COR-L47 (cell line): ENCODE measurements at regions not wholly inside any gene's neighbourhood (a gene's known extent, or its start where the extent isn't known, plus 50 kb on each side); places are given as distances from the start of the nearest gene placed in this dataset.
"Not testable (repeated sequence)": the region's sequence is repeated elsewhere in the genome, so short reads cannot be mapped to it uniquely, and the experiment has no call there.

Experiments used
- DNase-seq: peaks from one replicate; lab custom pipeline; 2025; lab: John Stamatoyannopoulos, UW

- no peak for DNase-seq
These were observed 270.2 kb upstream of the CPHXL start for GRCh38 chr16:75996491-75996890.

DNA sequence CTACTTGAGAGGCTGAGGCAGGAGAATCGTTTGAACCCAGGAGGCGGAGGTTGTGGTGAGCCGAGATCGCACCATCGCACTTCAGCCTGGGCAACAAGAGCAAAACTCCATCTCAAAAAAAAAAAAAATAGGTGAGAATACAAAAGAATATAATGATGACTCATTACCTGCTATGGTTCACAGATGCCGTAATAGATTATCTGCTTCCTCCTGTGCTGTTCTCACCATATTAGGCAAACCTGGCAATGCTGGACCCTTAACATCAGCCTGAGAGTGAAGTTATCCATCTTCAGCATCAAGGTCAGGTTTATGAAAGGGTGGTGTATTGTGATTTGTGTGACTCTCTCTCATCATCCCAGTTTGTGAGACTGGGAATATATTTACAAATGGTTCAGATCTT is 271.3 kb upstream of the CPHXL start:
- no peak for DNase-seq

- no peak for DNase-seq
These were observed 269.6 kb upstream of the CNTNAP4 start for GRCh38 chr16:76007645-76008044.

GRCh38 chr16:76023835-76024234 is 253.4 kb upstream of the CNTNAP4 start:
- no peak for DNase-seq

DNA sequence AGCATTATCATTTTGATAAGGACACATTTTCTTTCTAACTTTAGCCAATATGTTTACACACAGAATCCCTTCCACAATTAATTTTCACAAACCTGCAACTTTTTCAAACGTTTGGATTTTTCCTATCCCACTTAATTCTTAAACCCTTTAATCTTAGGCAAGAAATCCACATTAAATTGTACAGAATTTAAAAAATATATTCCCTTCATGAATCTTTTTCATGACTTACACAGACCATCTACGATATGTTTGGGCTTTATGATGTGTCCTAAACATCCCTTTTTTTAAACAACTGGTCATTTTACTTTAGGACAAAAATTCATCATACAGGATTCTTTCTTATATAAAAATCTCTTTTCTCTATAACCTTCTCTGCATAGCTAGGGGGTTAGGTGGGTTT is 241.5 kb upstream of the CNTNAP4 start:
- DNase-seq, result no peak

DNA sequence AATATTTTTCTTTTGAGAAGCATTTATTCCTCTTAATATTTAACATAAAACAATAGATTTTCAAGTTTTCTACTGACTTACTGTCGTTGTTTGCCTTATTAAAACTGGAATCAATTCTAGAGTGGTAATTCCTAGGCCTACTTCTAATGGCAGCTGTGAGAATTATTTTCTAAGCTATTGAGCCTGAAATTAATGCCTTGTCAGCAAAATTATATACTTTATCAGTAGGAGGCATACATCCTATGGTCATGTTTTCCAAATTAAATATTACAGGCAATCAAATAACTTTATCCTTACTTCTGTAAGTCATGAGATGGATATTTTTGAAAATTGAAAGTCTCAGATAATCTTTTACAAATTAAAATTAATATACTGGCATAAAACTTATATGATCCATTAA is 239.1 kb upstream of the CNTNAP4 start:
- no peak for DNase-seq

DNA sequence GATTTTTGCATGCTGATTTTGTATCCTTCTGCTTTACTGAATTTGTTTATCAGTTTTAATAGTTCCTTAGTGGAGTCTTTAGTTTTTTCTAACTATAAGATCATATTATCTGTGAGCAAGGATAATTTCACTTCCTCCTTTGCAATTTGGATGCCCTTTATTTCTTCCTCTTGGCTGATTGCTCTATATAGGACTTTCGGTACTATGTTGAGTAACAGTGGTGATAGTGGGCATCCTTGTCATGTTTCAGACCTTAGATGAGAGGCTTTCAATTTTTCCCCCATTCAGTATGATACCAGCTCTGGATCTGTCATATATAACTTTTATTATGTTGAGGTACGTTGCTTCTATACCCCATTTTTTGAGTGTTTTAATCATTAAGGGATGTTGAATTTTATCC is 224.5 kb upstream of the CNTNAP4 start:
- no peak for DNase-seq

- DNase-seq, result no peak
These were observed 218.0 kb upstream of the CNTNAP4 start for GRCh38 chr16:76059186-76059585.

GRCh38 chr16:76059701-76060100 is 217.5 kb upstream of the CNTNAP4 start:
- DNase-seq, result no peak

DNA sequence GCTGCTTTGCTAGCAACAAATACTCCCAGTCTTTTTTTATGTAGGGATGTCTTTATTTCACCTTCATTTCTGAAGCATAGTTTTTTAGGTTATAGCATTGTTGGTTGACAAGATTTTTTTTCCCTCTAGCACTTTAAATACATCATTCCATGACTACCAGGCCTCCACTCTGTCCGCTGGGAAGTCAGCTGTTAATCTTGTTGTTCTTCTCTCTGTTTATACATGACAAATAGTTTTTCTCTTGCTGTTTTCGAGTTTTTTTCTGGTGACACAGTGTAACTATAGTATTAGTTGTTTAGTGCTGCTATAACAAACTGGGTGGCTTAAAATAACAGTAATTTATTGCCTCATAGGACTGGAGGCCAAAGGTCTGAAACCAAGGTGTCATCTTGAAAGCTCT is 205.5 kb upstream of the CNTNAP4 start:
- DNase-seq, result no peak

GRCh38 chr16:76081967-76082366 is 195.2 kb upstream of the CNTNAP4 start:
- DNase-seq, result no peak

- no peak for DNase-seq
These were observed 170.6 kb upstream of the CNTNAP4 start for GRCh38 chr16:76106647-76107046.

GRCh38 chr16:76108460-76108859 is 168.7 kb upstream of the CNTNAP4 start:
- DNase-seq, result no peak

DNA sequence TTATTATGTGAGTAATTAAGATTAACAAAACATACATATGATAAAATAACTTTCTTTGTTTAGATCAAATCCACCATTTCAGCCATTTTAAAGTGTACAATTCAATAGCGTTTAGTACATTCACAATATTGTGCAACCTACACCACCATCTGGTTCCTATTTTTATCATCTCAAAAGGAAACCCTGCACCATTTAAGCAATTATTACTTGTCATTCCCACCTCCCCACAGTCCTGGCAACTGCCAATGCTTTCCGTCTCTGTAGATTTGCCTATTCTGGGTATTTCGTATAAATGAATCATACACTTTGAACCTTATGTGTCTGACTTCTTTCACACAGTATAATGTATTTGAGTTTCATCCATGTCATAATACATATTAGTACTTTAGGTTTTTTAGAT is 162.5 kb upstream of the CNTNAP4 start:
- no peak for DNase-seq

- DNase-seq, result no peak
These were observed 158.9 kb upstream of the CNTNAP4 start for GRCh38 chr16:76118344-76118743.

DNA sequence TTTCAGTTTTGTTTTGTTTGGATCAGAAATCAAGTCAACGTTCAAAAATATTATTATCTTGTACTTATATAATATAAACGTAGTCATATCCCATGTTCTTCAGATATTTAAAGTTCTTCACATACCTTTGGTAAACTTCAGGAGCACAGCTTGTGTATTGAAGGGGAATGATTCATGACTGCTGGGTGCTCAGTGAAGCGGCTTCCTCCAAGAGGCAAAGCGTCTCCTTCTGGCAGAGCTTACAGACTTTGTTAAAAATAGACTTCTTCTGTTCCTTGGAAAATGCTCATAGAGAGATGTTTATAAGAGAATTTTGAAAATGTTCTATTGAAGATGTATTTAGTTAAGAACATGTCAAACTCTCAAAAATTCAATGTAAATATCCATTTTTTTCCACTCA is 155.6 kb upstream of the CNTNAP4 start:
- DNase-seq, result no peak

DNA sequence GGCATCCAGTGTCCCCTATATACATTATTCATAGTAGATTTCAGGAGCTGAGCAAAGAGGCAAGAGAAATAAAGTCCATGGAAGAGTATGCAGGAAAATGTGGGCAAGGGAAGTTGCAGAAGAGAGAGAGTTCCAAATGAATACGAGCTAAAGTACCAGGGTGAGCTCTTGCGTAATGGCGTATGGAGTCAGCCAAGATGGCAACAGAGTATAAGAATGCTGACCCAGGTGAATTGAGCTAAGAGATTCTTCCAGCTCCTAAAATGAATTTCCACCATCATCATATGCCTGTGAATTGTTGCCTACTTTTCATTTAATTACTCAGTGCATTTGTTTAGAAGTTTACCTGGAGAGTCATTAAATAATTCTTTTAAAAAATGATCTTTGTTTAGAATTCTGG is 153.2 kb upstream of the CNTNAP4 start:
- no peak for DNase-seq

- DNase-seq, result no peak
These were observed 151.3 kb upstream of the CNTNAP4 start for GRCh38 chr16:76125871-76126270.

DNA sequence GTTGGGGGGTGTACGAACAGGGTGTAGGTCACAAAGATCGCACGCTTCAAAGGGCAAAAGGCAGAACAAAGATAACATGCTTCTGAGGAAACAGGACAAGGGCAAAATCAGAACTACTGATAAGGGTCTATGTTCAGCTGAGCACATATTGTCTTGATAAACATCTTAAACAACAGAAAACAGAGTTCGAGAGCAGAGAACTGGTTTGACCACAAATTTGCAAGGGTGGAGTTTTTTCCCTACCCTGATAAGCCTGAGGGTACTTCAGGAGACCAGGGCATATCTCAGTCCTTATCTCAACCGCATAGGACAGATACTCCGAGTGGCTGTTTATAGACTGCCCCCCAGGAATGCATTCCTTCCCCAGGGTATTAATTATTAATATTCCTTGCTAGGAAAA is 139.1 kb upstream of the CNTNAP4 start:
- not testable (repeated sequence) for DNase-seq

DNA sequence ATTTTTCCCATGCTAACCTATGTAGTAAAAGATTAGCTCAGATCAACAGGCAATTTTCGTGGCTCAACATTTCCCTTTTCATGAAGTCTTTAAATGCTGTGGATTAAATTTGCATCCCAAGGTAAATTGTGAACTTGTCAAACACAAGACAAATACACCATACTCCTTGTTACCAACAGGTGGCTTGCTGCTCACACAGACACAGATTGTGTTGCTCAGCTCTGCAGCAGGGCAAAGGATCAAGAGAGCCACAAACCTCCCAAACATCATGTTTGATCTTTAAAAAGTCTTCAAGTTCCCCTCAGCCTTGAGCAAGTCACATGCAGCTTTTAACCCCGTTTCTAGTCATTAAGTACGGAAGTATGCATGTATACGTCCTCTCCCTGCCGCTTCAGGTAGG is 119.6 kb upstream of the CNTNAP4 start:
- DNase-seq, result no peak

- no peak for DNase-seq
These were observed 115.2 kb upstream of the CNTNAP4 start for GRCh38 chr16:76162046-76162445.

DNA sequence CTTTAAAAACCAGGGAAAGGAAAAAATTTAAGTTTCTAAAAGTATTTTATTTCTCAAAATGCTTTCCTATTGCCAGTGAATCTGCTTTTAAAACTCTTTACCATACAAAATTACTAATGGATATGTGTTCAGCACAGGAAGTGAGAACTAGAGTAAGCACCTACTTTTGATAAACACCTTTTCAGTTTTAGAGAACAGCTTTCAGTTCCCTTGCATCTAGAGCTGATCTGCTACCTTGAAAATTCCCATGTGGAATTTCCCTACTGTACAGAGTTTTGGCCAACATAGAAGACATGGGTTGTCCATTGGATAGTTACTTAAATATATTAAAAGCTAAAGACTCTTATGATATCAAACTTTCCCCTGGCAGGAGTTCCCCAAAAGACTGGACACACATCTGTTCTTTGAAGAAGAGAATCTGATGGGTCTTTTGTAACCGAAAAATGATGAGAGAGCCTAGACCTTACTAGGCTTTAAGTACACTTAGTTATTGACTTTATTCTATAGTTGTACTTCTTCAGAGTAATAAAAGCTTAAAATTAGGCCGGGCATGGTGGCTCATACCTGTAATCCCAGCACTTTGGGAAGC is 112.1 kb upstream of the CNTNAP4 start:
- DNase-seq, result no peak

GRCh38 chr16:76175718-76176117 is 101.5 kb upstream of the CNTNAP4 start:
- no peak for DNase-seq

- no peak for DNase-seq
These were observed 101.0 kb upstream of the CNTNAP4 start for GRCh38 chr16:76176153-76176552.

DNA sequence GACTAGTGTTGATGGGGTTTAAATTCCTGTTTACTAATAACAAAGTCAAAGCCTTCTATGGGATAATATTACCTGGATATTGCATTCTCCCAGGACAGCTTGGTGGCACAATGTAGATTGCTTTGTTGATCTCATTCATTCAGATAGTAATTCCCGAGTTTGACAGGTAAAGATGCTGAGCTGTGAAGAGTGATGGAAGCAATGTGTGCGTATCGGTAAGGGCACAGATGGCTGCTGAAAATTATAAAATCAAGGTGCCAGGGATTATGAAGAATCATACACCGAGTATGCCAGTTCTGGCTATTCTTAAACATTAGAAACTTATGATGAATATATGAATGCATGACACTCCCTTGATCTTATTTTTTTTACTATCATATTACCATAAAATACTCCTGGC is 100.6 kb upstream of the CNTNAP4 start:
- DNase-seq, result no peak
